K562 (cell line): ENCODE measurements at regions not wholly inside any gene's neighbourhood (a gene's known extent, or its start where the extent isn't known, plus 50 kb on each side); places are given as distances from the start of the nearest gene placed in this dataset.

Source experiments
- ATAC-seq: fragments of 200-7000 bp; cut with Tn5 transposase; 3 replicates; pipeline ENCODE4 v1.9.1; 2020; ENCODE audit warnings: moderate library complexity
- BruUV-seq: library from RNA; stranded (reverse); fragments of 400-500 nt; replicated peaks from 2 replicates; lab custom pipeline; 2021; lab: Mats Ljungman, UMichigan
- CTCF ChIA-PET: fragments of 300-600 bp; formaldehyde crosslinking; extraction: SDS; loops from one replicate; lab custom pipeline; 2021; ENCODE audit warnings: low intra/inter-chr PET ratio; lab: Yijun Ruan, JAX
- POLR2A ChIA-PET: fragments of 300-600, 350-650 bp; sonication (Branson Sonifier 250); formaldehyde crosslinking; extraction: SDS; loops from one replicate; lab custom pipeline; 2021; ENCODE audit warnings: antibody characterized with exemption, inconsistent platforms; lab: Yijun Ruan, JAX
- DNase-seq, 4 experiments: peaks; one replicate each; pipeline versions ENCODE4 v3.0.0 to v3.0.0-alpha.2; 2011 to 2018; ENCODE audit warnings: low spot score in 3 of 4, mixed read lengths in 3 of 4; ENCODE audit errors: extremely low read depth in 1 of 4
- FAIRE-seq: peaks from 2 replicates; lab custom pipeline; 2011; peaks lifted over from hg19 to GRCh38; lab: Jason Lieb, UNC
- H2AFZ ChIP-seq: 2 replicates; pipeline ENCODE4 v1.6.0; 2011; ENCODE audit warnings: low read depth, low read length, control low read depth, inconsistent platforms
- H3K27ac ChIP-seq: fragments of 200-600 bp; 3 replicates; pipeline ENCODE4 v1.8.0; 2011; ENCODE audit warnings: low read depth, mild to moderate bottlenecking, control low read depth, inconsistent platforms, low read length, moderate library complexity, mixed read lengths; ENCODE audit errors: extremely low read depth
- H3K27me3 ChIP-seq, 2 experiments: fragments of 300-600 bp in 1 of 2; 2 replicates in 1 of 2; 3 replicates in 1 of 2; pipeline versions ENCODE4 v1.6.0 to v1.8.0; 2011; ENCODE audit warnings: inconsistent platforms in 2 of 2, low read length in 2 of 2, mild to moderate bottlenecking in 1 of 2, mixed read lengths in 1 of 2, moderate library complexity in 1 of 2; ENCODE audit not compliant: control insufficient read depth in 2 of 2, insufficient read depth in 2 of 2
- H3K36me3 ChIP-seq: fragments of 300-600 bp; 3 replicates; pipeline ENCODE4 v1.8.0; 2011; ENCODE audit warnings: mild to moderate bottlenecking, low read length, inconsistent platforms; ENCODE audit not compliant: control insufficient read depth, insufficient read depth
- H3K4me1 ChIP-seq, 2 experiments: fragments of 200-600 bp in 1 of 2; replicated peaks in 1 of 2; 2 replicates in 1 of 2; 3 replicates in 1 of 2; pipeline versions ENCODE4 v1.5.1 to v1.8.0; 2011; ENCODE audit warnings: inconsistent platforms in 2 of 2, low read length in 2 of 2, mild to moderate bottlenecking in 1 of 2, mixed read lengths in 1 of 2, moderate library complexity in 1 of 2; ENCODE audit not compliant: control insufficient read depth in 2 of 2, insufficient read depth in 2 of 2
- H3K4me2 ChIP-seq: 2 replicates; pipeline ENCODE4 v1.6.1; 2011; ENCODE audit warnings: low read length, control low read depth, inconsistent platforms, mixed read lengths; ENCODE audit not compliant: insufficient read depth
- H3K4me3 ChIP-seq: fragments of 200-600 bp; sonication (generic), shearing (Covaris generic); 2 replicates; pipeline ENCODE4 v1.5.1; 2016; ENCODE audit warnings: control low read depth, inconsistent platforms
- H3K79me2 ChIP-seq: fragments of 200-600 bp; 3 replicates; pipeline ENCODE4 v1.8.0; 2011; ENCODE audit warnings: low read length, inconsistent platforms; ENCODE audit not compliant: control insufficient read depth, insufficient read depth
- H3K9ac ChIP-seq, 2 experiments: 2 replicates each; pipeline versions ENCODE4 v1.6.0 to v1.6.1; 2011; ENCODE audit warnings: low read depth in 2 of 2, low read length in 2 of 2, control low read depth in 1 of 2, inconsistent platforms in 1 of 2, mild to moderate bottlenecking in 1 of 2, mixed read lengths in 1 of 2; ENCODE audit not compliant: insufficient read depth in 1 of 2
- H3K9me1 ChIP-seq: one replicate; pipeline ENCODE4 v1.6.0; 2011; ENCODE audit warnings: inconsistent platforms, mild to moderate bottlenecking, low read length, moderate library complexity; ENCODE audit not compliant: control insufficient read depth, insufficient read depth
- H3K9me3 ChIP-seq: replicated peaks from 2 replicates; pipeline ENCODE4 v1.5.1; 2011; ENCODE audit warnings: low read depth, low read length, inconsistent platforms; ENCODE audit not compliant: control insufficient read depth, insufficient read depth
- H4K20me1 ChIP-seq: replicated peaks from 2 replicates; pipeline ENCODE4 v1.6.1; 2011; ENCODE audit warnings: low read length, inconsistent platforms, mixed read lengths; ENCODE audit not compliant: control insufficient read depth, insufficient read depth
- BHLHE40 ChIP-seq: IDR thresholded peaks from 2 replicates; pipeline ENCODE4 v1.6.1; 2011; ENCODE audit warnings: low read length, improper control_type of control experiment
- ELK1 ChIP-seq: sonication (generic); formaldehyde crosslinking; IDR thresholded peaks from 2 replicates; pipeline ENCODE4 v1.8.1; 2022; ENCODE audit warnings: missing genetic modification reagents
- HDAC2 ChIP-seq: fragments of 450-650 bp; IDR thresholded peaks from 2 replicates; pipeline ENCODE4 v1.6.1; 2016; ENCODE audit warnings: mild to moderate bottlenecking
- NR2C1 ChIP-seq, 2 experiments: fragments of 450-650 bp; IDR thresholded peaks; 2 replicates each; pipeline ENCODE4 v1.6.1; 2017; ENCODE audit warnings: mild to moderate bottlenecking in 2 of 2, antibody characterized with exemption in 1 of 2, inconsistent platforms in 1 of 2, missing compliant biosample characterization in 1 of 2, missing genetic modification characterization in 1 of 2
- ZNF408 ChIP-seq: fragments of 250-450 bp; sonication (Bioruptor Pico); IDR thresholded peaks from 2 replicates; pipeline ENCODE4 v1.4.0; 2020; ENCODE audit warnings: low read depth, mild to moderate bottlenecking, moderate library complexity
- WGBS: fragments of 100-300 bp; shearing (Covaris generic); methylation state at CpG from one replicate; pipeline ENCODE4 v1.1.6; 2016; ENCODE audit warnings: low coverage, mixed read lengths; ENCODE audit not compliant: insufficient coverage; ENCODE audit errors: missing lambda C conversion rate; 5-methylcytosine and 5-hydroxymethylcytosine counted together
- in situ Hi-C: fragments of 300-500 bp; cut with MboI; formaldehyde crosslinking; loops from 4 replicates; pipeline ENCODE4 v1.15.0; 2018; ENCODE audit warnings: inconsistent platforms, mixed read lengths
- intact Hi-C: fragments of 100-400 bp; cut with micrococcal nuclease; formaldehyde crosslinking; loops from 2 replicates; pipeline ENCODE4 v1.14.2; 2022

GRCh38 chr2:75788902-75789301 is 78.2 kb upstream of the GCFC2 start:
- BruUV-seq = no TSS peak
- H3K9ac ChIP-seq = no peak overlapping the region
- H3K27ac ChIP-seq = no peak overlapping the region
- H4K20me1 ChIP-seq = no peaks in the 10 kb centered on the region
- no peaks in the 10 kb centered on the region for H3K36me3 ChIP-seq
- no peak overlapping the region for H3K4me2 ChIP-seq
- H3K9me1 ChIP-seq = no peaks in the 10 kb centered on the region
- POLR2A ChIA-PET = no interaction called here
- intact Hi-C loops = loop anchor here (2.0 kb wide), 1 partner anchor 810 kb away; no protein-coding TSS in a partner anchor
- H2AFZ ChIP-seq = no peak overlapping the region
- no peak for ATAC-seq
- no peak for DNase-seq
- in situ Hi-C loops = loop anchor here (25.0 kb wide), 1 partner anchor 798 kb away; no protein-coding TSS in a partner anchor
- H3K27me3 ChIP-seq = no peaks in the 10 kb centered on the region
- H3K79me2 ChIP-seq = no peaks in the 10 kb centered on the region
- H3K4me3 ChIP-seq = no peak overlapping the region
- no peaks in the 10 kb centered on the region for H3K4me1 ChIP-seq
- CTCF ChIA-PET = no interaction called here
- TF ChIP-seq BHLHE40 (no peak), NR2C1 (IDR thresholded peaks at IDR 0.05) (no peak), NR2C1 (tag; IDR thresholded peaks at IDR 0.05) (no peak), ZNF408 (CRISPR knock-in tag) (no peak), HDAC2 (no peak), ELK1 (CRISPR knock-in tag) (no peak)
- no peak for FAIRE-seq
- WGBS = 0% methylated on average over 1 of the region's 1 CpG
- no peaks in the 10 kb centered on the region for H3K9me3 ChIP-seq
